Vagina (tissue), 2 donors: ENCODE measurements at regions not wholly inside any gene's neighbourhood (a gene's known extent, or its start where the extent isn't known, plus 50 kb on each side); places are given as distances from the start of the nearest gene placed in this dataset.

Experiments used
- DNase-seq, 2 donors: peaks; one replicate each; pipeline ENCODE4 v3.0.0-alpha.2; 2017; ENCODE audit errors: extremely low spot score in 2 of 2
- H3K27ac ChIP-seq: fragments of 200-600 bp; sonication (generic); one replicate; pipeline ENCODE4 v1.5.1; 2019
- H3K27me3 ChIP-seq: fragments of 200-600 bp; sonication (generic); one replicate; pipeline ENCODE4 v1.5.1; 2019
- H3K36me3 ChIP-seq, 2 donors: fragments of 200-600 bp; sonication (generic); one replicate each; pipeline ENCODE4 v1.5.1; 2017 to 2019
- H3K4me1 ChIP-seq: fragments of 200-600 bp; sonication (generic); one replicate; pipeline ENCODE4 v1.5.1; 2019
- H3K4me3 ChIP-seq, 2 donors: fragments of 200-600 bp; sonication (generic); 1 replicate in 1 of 2; 2 replicates in 1 of 2; pipeline ENCODE4 v1.5.1; 2016 to 2019
- H3K9me3 ChIP-seq: fragments of 200-600 bp; sonication (generic); one replicate; pipeline ENCODE4 v1.5.1; 2019
- CTCF ChIP-seq, 3 experiments: fragments of 450-650 bp in 2 of 3; fragments of 200-600 bp in 1 of 3; sonication (generic) in 1 of 3; IDR thresholded peaks; one replicate each; pipeline ENCODE4 v1.5.1; 2017 to 2019; ENCODE audit warnings: antibody characterized with exemption in 3 of 3, mild to moderate bottlenecking in 2 of 3, moderate library complexity in 2 of 3
- POLR2A ChIP-seq, 2 donors: fragments of 450-650 bp; IDR thresholded peaks; one replicate each; pipeline ENCODE4 v1.6.1; 2017; ENCODE audit warnings: antibody characterized with exemption in 2 of 2, mild to moderate bottlenecking in 2 of 2, moderate library complexity in 2 of 2
- POLR2AphosphoS5 ChIP-seq, 2 donors: sonication (generic); formaldehyde crosslinking; IDR thresholded peaks; one replicate each; pipeline ENCODE4 v1.9.0; 2017; ENCODE audit warnings: antibody characterized with exemption in 2 of 2, mild to moderate bottlenecking in 2 of 2, low read depth in 1 of 2; ENCODE audit not compliant: insufficient read depth in 1 of 2
- intact Hi-C: fragments of 100-400 bp; cut with DNase I; formaldehyde crosslinking; loops from one replicate; pipeline ENCODE4 v1.15.1; 2023

DNA sequence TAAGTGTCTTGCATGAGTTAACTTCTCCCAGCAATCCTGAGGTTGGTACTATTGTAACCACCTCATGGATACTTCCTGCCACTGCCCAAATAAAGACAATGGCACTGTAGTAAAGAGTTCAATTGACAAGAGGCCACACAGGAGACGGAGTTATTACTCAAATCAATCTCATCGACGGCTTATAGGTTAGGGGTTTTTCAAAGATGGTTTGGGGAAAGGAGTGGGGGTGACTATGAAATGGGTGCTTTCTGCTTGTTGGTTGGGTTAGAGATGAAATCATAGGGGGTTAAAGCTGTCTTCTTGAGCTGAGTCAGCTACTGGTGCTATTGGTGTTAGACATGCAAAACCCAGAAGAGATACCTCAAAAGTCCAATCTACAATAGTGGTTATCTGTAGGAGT is 1258.0 kb upstream of the ZEB2 start:
- no peak for TF ChIP-seq POLR2AphosphoS5 (IDR thresholded peaks at IDR 0.05; ENCODE audit: insufficient read depth in 1 of 2, low read depth in 1 of 2)
- no peak for TF ChIP-seq CTCF (IDR thresholded peaks at IDR 0.05)
- no peak for TF ChIP-seq POLR2A (IDR thresholded peaks at IDR 0.05)
- Histone ChIP-seq H3K4me3 (no peak overlapping the region), H3K27ac (no peak overlapping the region), H3K27me3 (no peaks in the 10 kb centered on the region), H3K4me1 (no peaks in the 10 kb centered on the region), H3K9me3 (no peaks in the 10 kb centered on the region), H3K36me3 (no peaks in the 10 kb centered on the region)
- intact Hi-C loops = no loop called here
- DNase-seq = no peak

GRCh38 chr2:145777297-145777696 is 1257.4 kb upstream of the ZEB2 start:
- H3K4me1 ChIP-seq = no peaks in the 10 kb centered on the region
- DNase-seq = no peak
- no peak overlapping the region for H3K4me3 ChIP-seq
- no peak for TF ChIP-seq POLR2A (IDR thresholded peaks at IDR 0.05)
- no peak for TF ChIP-seq POLR2AphosphoS5 (IDR thresholded peaks at IDR 0.05; ENCODE audit: insufficient read depth in 1 of 2, low read depth in 1 of 2)
- TF ChIP-seq CTCF (IDR thresholded peaks at IDR 0.05) = no peak
- H3K27ac ChIP-seq = no peak overlapping the region
- H3K27me3 ChIP-seq = no peaks in the 10 kb centered on the region
- intact Hi-C loops = no loop called here
- no peaks in the 10 kb centered on the region for H3K36me3 ChIP-seq
- H3K9me3 ChIP-seq = no peaks in the 10 kb centered on the region

- Histone ChIP-seq H3K27me3 (no peaks in the 10 kb centered on the region), H3K36me3 (no peaks in the 10 kb centered on the region), H3K9me3 (no peaks in the 10 kb centered on the region), H3K4me1 (no peaks in the 10 kb centered on the region), H3K4me3 (no peak overlapping the region), H3K27ac (no peak overlapping the region)
- no peak for TF ChIP-seq POLR2A (IDR thresholded peaks at IDR 0.05)
- no peak for TF ChIP-seq CTCF (IDR thresholded peaks at IDR 0.05)
- TF ChIP-seq POLR2AphosphoS5 (IDR thresholded peaks at IDR 0.05; ENCODE audit: insufficient read depth in 1 of 2, low read depth in 1 of 2) = no peak
- no peak for DNase-seq
- intact Hi-C loops = no loop called here
Measured at GRCh38 chr2:145775591-145775990, 1255.7 kb upstream of the ZEB2 start.

DNA sequence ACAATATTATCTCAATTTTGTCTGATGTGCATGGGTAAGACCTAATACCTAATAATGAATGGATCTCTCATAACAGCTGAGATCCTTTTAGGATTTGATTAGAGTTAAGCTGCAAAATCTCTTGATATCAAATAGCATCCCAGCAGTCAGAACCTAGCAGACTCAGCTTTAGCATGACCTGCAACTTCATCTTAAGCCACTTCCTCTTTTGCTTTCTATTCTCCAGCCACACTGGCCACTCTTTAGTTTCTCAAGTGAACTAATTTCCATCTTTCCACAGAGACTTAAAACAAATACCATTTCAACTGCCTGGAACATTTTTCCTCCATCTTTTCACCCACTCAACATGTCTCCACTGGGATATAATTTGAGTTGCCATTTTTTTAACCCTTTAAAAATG is 1251.6 kb upstream of the ZEB2 start:
- no peak overlapping the region for H3K27ac ChIP-seq
- no peak for TF ChIP-seq POLR2A (IDR thresholded peaks at IDR 0.05)
- TF ChIP-seq POLR2AphosphoS5 (IDR thresholded peaks at IDR 0.05; ENCODE audit: insufficient read depth in 1 of 2, low read depth in 1 of 2) = no peak
- no peak for TF ChIP-seq CTCF (IDR thresholded peaks at IDR 0.05)
- intact Hi-C loops = no loop called here
- H3K4me1 ChIP-seq = no peaks in the 10 kb centered on the region
- no peaks in the 10 kb centered on the region for H3K9me3 ChIP-seq
- no peaks in the 10 kb centered on the region for H3K27me3 ChIP-seq
- no peak overlapping the region for H3K4me3 ChIP-seq
- H3K36me3 ChIP-seq = no peaks in the 10 kb centered on the region
- DNase-seq = no peak

- DNase-seq = no peak
- H3K27ac ChIP-seq = no peak overlapping the region
- no peak overlapping the region for H3K4me3 ChIP-seq
- TF ChIP-seq POLR2AphosphoS5 (IDR thresholded peaks at IDR 0.05; ENCODE audit: insufficient read depth in 1 of 2, low read depth in 1 of 2) (no peak), POLR2A (IDR thresholded peaks at IDR 0.05) (no peak), CTCF (IDR thresholded peaks at IDR 0.05) (no peak)
- no peaks in the 10 kb centered on the region for H3K4me1 ChIP-seq
- intact Hi-C loops = no loop called here
- no peaks in the 10 kb centered on the region for H3K36me3 ChIP-seq
- H3K9me3 ChIP-seq = no peaks in the 10 kb centered on the region
- H3K27me3 ChIP-seq = no peaks in the 10 kb centered on the region
Measured at GRCh38 chr2:145769011-145769716, 1249.2 kb upstream of the ZEB2 start.
